GM18867 (cell line): ENCODE measurements at regions not wholly inside any gene's neighbourhood (a gene's known extent, or its start where the extent isn't known, plus 50 kb on each side); places are given as distances from the start of the nearest gene placed in this dataset.

Experiments used
- ATAC-seq: cut with Tn5 transposase; IDR thresholded peaks from one replicate; pipeline ENCODE4 v1.9.1; 2021; ENCODE audit warnings: mild to moderate bottlenecking, moderate library complexity; ENCODE audit not compliant: unreplicated experiment

DNA sequence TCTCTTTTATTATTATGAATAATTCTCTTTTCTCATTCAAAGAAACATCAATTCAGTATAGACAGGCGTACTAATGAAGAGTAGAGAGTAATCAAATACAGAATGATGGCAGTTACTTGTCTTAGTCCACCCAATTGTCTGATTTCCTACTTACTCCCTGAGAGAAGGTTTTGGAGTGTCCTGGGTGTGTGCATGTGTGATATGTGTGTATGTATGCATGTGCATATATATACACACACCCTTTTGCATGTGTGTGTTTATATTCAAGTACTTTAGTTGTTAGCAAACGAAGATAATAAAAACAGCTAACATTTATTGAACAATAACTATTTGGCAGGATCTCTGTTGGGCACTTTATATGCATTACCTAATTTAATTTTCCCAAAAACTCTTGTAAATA lies 63.2 kb upstream of the CCDC190 start:
- no peak for ATAC-seq

DNA sequence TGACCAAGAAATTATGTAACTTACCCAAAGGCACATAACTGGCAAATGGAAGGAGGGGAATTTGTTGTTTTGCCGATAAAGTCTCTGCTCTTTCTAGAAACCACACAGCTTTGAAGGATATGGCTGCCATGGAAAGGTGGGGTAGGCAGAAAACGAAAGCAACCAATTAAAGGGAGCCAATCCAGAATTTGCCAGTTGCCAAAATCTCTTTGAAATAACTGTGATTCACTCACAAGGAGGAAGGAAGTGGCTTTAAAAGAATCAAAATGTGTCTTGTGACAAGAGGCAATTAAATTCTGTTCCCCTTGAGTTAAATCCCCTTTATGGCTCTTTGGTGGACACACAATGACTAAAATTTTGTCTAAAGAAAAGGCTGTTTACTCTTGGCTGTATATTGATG lies 61.2 kb upstream of the CCDC190 start:
- ATAC-seq: no peak

- ATAC-seq: no peak
Measured at GRCh38 chr1:162921311-162921710, 60.3 kb upstream of the CCDC190 start.

GRCh38 chr1:162919034-162919433 lies 58.1 kb upstream of the CCDC190 start:
- no peak for ATAC-seq

- no peak for ATAC-seq
Measured at GRCh38 chr1:162918151-162918754, 57.3 kb upstream of the CCDC190 start.

GRCh38 chr1:162916821-162917613 lies 56.0 kb upstream of the CCDC190 start:
- no peak for ATAC-seq

DNA sequence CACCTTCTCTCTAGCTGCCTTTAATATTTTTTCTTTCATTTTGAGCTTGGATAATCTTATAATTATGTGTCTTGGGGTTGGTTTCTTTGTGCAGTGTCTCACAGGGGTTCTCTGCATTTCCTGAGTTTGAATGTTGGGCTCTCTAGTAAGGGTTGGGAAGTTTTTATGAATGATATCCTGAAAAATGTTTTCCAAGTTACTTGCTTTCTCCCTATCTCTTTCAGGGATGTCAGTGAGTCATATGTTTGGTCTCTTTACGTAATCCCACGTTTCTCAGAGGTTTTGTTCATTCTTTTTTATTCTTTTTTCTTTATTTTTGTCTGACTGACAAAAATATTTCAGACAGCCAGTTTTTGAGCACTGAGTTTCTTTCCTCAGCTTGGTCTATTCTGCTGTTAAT lies 55.4 kb upstream of the CCDC190 start:
- no peak for ATAC-seq

- no peak for ATAC-seq
Measured at GRCh38 chr1:162914601-162915000, 53.6 kb upstream of the CCDC190 start.

- no peak for ATAC-seq
Measured at GRCh38 chr1:162913345-162913744, 52.4 kb upstream of the CCDC190 start.

DNA sequence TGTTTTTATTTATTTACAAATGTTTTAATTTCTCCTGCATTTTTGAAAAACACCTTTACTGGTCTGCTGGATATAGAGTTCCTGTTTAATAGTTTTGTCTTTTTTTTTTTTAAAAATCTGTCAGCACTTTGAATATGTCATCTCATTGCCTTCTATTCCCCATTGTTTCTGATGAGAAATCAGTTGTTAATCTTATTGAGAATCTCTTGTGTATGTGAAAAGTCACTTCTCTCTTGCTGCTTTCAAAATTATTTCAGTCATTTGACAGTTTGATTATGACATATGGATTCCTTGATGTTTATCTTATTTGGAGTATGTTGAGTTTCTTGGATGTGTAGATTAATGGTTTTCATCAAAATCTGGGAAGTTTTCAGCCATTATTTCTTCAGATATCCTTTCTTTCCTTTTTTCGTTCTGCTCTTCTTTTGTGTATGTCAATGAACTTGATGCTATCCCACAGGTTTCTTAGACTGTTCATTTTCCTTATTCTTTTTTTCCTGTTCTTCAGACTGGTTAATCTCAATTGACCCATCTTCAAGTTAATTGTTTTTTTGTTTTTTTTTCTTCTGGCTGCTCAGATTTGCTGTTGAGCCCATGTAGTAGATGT lies 51.2 kb upstream of the CCDC190 start:
- no peak for ATAC-seq
